ENCODE measurements at regions not wholly inside any gene's neighbourhood (a gene's known extent, or its start where the extent isn't known, plus 50 kb on each side); places are given as distances from the start of the nearest gene placed in this dataset.

DNA sequence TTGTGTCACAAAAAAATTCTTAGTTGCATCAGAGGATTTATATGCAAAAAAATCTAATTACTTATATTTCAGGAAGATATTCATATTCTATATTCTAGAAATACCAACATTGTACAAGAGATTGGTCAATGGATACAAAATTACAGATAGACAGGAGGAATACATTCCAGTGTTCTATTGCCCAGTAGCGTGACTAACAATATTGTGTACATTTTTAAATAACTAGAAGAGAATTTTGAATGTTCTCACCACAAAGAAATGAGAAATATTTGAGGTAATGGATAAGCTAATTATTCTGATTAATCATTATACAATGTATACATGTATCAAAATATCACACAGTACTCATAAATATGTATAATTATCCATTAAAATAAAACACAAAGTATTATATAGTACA lies 253.3 kb downstream of the IPMK start:
- H3K36me3 ChIP-seq: no peaks in the 10 kb centered on the region
- no peak for DNase-seq
- TF ChIP-seq, protein P1, sequence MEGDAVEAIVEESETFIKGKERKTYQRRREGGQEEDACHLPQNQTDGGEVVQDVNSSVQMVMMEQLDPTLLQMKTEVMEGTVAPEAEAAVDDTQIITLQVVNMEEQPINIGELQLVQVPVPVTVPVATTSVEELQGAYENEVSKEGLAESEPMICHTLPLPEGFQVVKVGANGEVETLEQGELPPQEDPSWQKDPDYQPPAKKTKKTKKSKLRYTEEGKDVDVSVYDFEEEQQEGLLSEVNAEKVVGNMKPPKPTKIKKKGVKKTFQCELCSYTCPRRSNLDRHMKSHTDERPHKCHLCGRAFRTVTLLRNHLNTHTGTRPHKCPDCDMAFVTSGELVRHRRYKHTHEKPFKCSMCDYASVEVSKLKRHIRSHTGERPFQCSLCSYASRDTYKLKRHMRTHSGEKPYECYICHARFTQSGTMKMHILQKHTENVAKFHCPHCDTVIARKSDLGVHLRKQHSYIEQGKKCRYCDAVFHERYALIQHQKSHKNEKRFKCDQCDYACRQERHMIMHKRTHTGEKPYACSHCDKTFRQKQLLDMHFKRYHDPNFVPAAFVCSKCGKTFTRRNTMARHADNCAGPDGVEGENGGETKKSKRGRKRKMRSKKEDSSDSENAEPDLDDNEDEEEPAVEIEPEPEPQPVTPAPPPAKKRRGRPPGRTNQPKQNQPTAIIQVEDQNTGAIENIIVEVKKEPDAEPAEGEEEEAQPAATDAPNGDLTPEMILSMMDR (IDR thresholded peaks at IDR 0.05): no peak
- no peaks in the 10 kb centered on the region for H3K27me3 ChIP-seq
- H3K27ac ChIP-seq: no peak overlapping the region
- no peak overlapping the region for H3K4me3 ChIP-seq
- no peaks in the 10 kb centered on the region for H3K9me3 ChIP-seq
- intact Hi-C loops (cut with DNase I; ENCODE audit: low total_unique reads): no loop called here
- H3K4me1 ChIP-seq: no peaks in the 10 kb centered on the region

DNA sequence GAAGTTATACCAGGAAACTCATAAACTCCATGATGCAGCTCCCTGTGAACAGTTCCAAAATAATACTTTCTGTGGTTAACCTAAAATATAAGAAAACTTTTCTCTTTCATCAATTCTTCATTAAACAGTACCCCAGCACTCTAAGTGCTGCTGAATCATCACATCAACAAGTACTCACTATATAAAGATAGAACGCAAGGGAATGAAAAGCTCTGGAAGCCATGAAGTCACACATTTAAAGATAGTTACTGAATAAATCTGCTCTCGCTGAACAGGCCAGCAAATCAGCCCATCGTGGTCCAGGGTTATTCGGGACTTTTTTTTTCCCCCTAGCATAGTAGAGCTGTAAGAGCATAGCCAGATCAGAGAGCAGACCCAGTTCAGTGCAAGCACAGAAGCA lies 254.3 kb downstream of the IPMK start:
- Histone ChIP-seq H3K36me3 (no peaks in the 10 kb centered on the region), H3K4me1 (no peaks in the 10 kb centered on the region), H3K4me3 (no peak overlapping the region), H3K9me3 (no peaks in the 10 kb centered on the region), H3K27me3 (no peaks in the 10 kb centered on the region), H3K27ac (no peak overlapping the region)
- no peak for DNase-seq
- TF ChIP-seq, protein P1 (IDR thresholded peaks at IDR 0.05): no peak
- intact Hi-C loops (cut with DNase I; ENCODE audit: low total_unique reads): no loop called here

DNA sequence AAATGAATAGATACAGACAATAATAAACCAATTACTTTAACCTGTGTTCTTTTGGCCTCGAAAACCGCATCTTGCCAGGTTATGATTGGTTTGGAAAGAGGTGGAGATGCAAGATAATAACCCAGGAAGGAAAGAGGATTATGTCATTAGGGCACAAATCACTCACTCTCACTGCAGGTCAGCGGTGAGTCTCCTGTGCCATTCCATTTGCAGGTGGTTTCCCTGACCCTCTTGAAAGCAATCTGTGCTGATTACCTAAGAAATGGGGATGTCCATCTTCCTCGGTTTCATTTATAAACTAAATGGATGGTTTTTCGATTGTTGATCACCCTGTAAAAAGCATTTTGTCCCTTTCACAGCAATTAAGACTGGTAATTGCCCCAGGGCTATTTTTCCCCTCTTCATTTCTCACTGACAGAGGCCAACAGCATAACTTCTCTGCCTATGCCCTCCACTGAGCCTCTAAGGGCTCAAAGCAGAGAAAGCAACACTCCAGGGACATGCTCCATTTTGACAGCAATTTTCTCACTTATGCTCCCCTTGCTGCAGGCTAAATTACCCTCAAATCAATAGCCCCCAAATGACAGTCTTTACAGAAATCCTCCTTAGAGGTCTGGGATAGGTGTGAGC lies 257.5 kb downstream of the IPMK start:
- TF ChIP-seq, protein P1 (IDR thresholded peaks at IDR 0.05): no peak
- Histone ChIP-seq H3K9me3 (no peaks in the 10 kb centered on the region), H3K27ac (no peak overlapping the region), H3K4me3 (no peak overlapping the region), H3K36me3 (no peaks in the 10 kb centered on the region), H3K4me1 (no peaks in the 10 kb centered on the region), H3K27me3 (no peaks in the 10 kb centered on the region)
- intact Hi-C loops (cut with DNase I; ENCODE audit: low total_unique reads): no loop called here
- no peak for DNase-seq

DNA sequence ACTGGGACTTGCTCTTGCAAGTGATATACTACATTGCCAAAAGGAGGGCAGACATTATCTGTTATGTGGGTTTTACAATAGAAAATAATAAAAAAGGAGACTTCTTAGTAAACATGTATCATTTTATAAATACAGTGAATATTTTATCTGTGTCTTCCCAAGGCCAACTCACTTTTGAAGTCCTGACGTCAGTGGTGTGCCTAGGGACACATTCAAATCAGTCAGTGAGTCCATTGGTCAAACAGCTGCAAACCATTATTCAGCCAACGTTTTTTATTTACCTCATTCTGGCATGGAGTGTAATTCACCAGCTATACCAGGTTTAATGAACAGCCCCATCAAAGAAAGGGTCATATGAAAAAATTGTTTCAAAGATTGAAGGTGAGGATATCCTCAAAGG lies 263.7 kb downstream of the IPMK start:
- no peaks in the 10 kb centered on the region for H3K27me3 ChIP-seq
- intact Hi-C loops (cut with DNase I; ENCODE audit: low total_unique reads): no loop called here
- TF ChIP-seq, protein P1 (IDR thresholded peaks at IDR 0.05): no peak
- H3K27ac ChIP-seq: no peak overlapping the region
- no peak for DNase-seq
- no peaks in the 10 kb centered on the region for H3K9me3 ChIP-seq
- no peaks in the 10 kb centered on the region for H3K36me3 ChIP-seq
- no peaks in the 10 kb centered on the region for H3K4me1 ChIP-seq
- H3K4me3 ChIP-seq: no peak overlapping the region

DNA sequence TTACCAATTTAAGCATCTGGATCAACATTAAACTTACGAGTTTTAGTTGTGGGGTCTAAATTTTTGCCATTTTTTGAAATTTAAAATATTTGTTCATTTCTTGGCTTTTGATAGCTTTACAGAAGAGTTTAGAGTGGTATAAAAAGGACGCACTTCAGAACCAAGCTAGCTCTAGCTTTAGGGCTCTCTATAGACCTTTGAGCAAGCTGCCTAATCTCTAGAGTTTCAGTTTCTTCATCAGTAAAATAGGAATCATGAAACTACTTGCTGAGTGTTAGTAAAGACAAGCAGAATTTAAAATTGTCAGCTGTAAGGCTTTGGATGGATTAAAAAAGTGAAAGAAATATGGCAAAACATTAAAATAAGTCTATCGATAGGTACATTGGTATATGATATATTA lies 266.5 kb downstream of the IPMK start:
- no peaks in the 10 kb centered on the region for H3K9me3 ChIP-seq
- no peaks in the 10 kb centered on the region for H3K4me1 ChIP-seq
- H3K27ac ChIP-seq: no peak overlapping the region
- no peaks in the 10 kb centered on the region for H3K27me3 ChIP-seq
- no peak overlapping the region for H3K4me3 ChIP-seq
- no peaks in the 10 kb centered on the region for H3K36me3 ChIP-seq
- intact Hi-C loops (cut with DNase I; ENCODE audit: low total_unique reads): no loop called here
- TF ChIP-seq, protein P1 (IDR thresholded peaks at IDR 0.05): no peak
- no peak for DNase-seq

DNA sequence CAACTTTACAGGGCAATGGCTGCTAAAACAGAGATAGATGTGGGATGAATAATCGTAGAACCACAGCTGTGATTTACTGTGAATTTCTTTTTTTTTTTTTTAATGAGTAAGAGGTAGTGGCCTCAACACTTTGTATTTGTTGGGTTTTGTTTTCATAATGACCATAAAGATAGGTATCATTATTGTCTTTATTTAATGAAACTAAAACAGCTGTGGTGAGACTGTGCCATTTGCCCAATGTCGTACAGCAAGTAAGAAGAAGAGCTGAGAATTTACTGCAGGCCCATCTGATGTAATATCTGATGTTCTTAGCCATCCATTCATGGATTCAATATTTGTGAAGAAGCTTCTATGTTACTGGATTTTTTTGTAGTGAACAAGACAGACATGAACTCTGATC lies 271.2 kb downstream of the IPMK start:
- Histone ChIP-seq H3K27ac (no peak overlapping the region), H3K36me3 (no peaks in the 10 kb centered on the region), H3K27me3 (no peaks in the 10 kb centered on the region), H3K9me3 (no peaks in the 10 kb centered on the region), H3K4me1 (no peaks in the 10 kb centered on the region), H3K4me3 (no peak overlapping the region)
- TF ChIP-seq, protein P1 (IDR thresholded peaks at IDR 0.05): no peak
- no peak for DNase-seq
- intact Hi-C loops (cut with DNase I; ENCODE audit: low total_unique reads): no loop called here

Measured in tibial artery (tissue), 4 donors.